Body of pancreas (tissue), 4 donors: ENCODE measurements at regions not wholly inside any gene's neighbourhood (a gene's known extent, or its start where the extent isn't known, plus 50 kb on each side); places are given as distances from the start of the nearest gene placed in this dataset.

Source experiments
- ATAC-seq: fragments of 150-250 bp; one replicate; pipeline ENCODE4 v1.9.1; 2016
- DNase-seq, 4 donors: peaks; one replicate each; pipeline ENCODE4 v3.0.0-alpha.2; 2019
- H3K27ac ChIP-seq, 4 donors: fragments of 200-600 bp; sonication (generic); 1 replicate in 3 of 4; 2 replicates in 1 of 4; pipeline versions ENCODE4 v1.5.1 to v1.6.1; 2016 to 2019; ENCODE audit warnings: mild to moderate bottlenecking in 1 of 4, mixed read lengths in 1 of 4, moderate library complexity in 1 of 4
- H3K27me3 ChIP-seq, 2 donors: fragments of 200-600 bp; sonication (generic); one replicate each; pipeline ENCODE4 v1.6.0; 2016; ENCODE audit warnings: mild to moderate bottlenecking in 1 of 2
- H3K36me3 ChIP-seq, 2 donors: fragments of 200-600 bp; sonication (generic); replicated peaks in 1 of 2; 2 replicates each; pipeline ENCODE4 v1.5.1; 2016; ENCODE audit warnings: low read depth in 2 of 2; ENCODE audit not compliant: insufficient read depth in 1 of 2
- H3K4me1 ChIP-seq: fragments of 200-600 bp; sonication (generic); one replicate; pipeline ENCODE4 v1.6.0; 2016
- H3K4me3 ChIP-seq, 2 donors: fragments of 200-600 bp; sonication (generic); 1 replicate in 1 of 2; 2 replicates in 1 of 2; pipeline ENCODE4 v1.5.1; 2016 to 2019
- H3K9me3 ChIP-seq, 3 donors: fragments of 200-600 bp; sonication (generic); 1 replicate in 2 of 3; 2 replicates in 1 of 3; pipeline ENCODE4 v1.5.1; 2016
- POLR2A ChIP-seq, 3 donors: fragments of 450-650 bp; IDR thresholded peaks; one replicate each; pipeline ENCODE4 v1.6.1; 2016; ENCODE audit warnings: antibody characterized with exemption in 3 of 3, mild to moderate bottlenecking in 2 of 3
- WGBS, 2 donors: methylation state at CpG; one replicate each; pipeline ENCODE4 v1.1.5; 2017; 5-methylcytosine and 5-hydroxymethylcytosine counted together
- intact Hi-C: fragments of 100-400 bp; cut with DNase I; formaldehyde crosslinking; loops from one replicate; pipeline ENCODE4 v1.15.1; 2023
- TF ChIP-seq, protein P1 (sequence below), 7 experiments: fragments of 450-650 bp in 4 of 7; fragments of 200-600 bp in 3 of 7; sonication (generic) in 3 of 7; IDR thresholded peaks; one replicate each; pipeline ENCODE4 v1.5.1; 2016 to 2019; ENCODE audit warnings: antibody characterized with exemption in 7 of 7

DNA sequence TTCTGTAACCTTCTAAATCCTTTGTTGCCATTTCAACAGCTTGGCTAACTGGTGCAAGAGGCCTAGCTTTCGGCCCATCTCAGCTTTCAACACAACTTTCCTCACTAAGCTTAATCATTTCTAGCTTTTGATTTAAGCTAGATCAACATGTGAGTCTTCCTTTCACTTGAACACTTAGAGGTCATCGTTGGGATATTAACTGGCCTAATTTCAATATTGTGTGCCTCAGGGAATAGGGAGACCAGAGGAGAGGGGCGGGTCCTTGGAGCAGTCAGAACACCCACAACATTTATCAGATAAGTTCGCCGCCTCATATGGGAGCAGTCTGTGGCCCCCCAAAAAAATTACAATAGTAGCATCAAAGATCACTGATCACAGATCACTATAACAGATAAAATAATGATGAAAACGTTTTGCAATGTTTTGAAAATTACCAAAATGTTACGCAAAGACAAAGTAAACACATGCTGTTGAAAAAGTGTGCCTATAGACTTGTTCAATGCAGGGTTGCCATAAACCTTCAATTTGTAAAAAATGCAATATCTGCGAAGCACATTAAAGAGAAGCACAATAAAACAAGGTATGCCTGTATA, 66.8 kb upstream of the PCSK1 start:
- WGBS, 2 donors: 80 to 81% methylated on average over 8 of the region's 8 CpGs
- TF ChIP-seq POLR2A (IDR thresholded peaks at IDR 0.05): no peak
- TF ChIP-seq, protein P1, sequence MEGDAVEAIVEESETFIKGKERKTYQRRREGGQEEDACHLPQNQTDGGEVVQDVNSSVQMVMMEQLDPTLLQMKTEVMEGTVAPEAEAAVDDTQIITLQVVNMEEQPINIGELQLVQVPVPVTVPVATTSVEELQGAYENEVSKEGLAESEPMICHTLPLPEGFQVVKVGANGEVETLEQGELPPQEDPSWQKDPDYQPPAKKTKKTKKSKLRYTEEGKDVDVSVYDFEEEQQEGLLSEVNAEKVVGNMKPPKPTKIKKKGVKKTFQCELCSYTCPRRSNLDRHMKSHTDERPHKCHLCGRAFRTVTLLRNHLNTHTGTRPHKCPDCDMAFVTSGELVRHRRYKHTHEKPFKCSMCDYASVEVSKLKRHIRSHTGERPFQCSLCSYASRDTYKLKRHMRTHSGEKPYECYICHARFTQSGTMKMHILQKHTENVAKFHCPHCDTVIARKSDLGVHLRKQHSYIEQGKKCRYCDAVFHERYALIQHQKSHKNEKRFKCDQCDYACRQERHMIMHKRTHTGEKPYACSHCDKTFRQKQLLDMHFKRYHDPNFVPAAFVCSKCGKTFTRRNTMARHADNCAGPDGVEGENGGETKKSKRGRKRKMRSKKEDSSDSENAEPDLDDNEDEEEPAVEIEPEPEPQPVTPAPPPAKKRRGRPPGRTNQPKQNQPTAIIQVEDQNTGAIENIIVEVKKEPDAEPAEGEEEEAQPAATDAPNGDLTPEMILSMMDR (IDR thresholded peaks at IDR 0.05): no peak
- intact Hi-C loops: no loop called here
- ATAC-seq (no peak), DNase-seq (no peak)
- Histone ChIP-seq H3K27ac (no peak overlapping the region), H3K27me3 (no peaks in the 10 kb centered on the region), H3K4me1 (no peaks in the 10 kb centered on the region), H3K36me3 (no peaks in the 10 kb centered on the region), H3K9me3 (no peaks in the 10 kb centered on the region), H3K4me3 (no peak overlapping the region)

DNA sequence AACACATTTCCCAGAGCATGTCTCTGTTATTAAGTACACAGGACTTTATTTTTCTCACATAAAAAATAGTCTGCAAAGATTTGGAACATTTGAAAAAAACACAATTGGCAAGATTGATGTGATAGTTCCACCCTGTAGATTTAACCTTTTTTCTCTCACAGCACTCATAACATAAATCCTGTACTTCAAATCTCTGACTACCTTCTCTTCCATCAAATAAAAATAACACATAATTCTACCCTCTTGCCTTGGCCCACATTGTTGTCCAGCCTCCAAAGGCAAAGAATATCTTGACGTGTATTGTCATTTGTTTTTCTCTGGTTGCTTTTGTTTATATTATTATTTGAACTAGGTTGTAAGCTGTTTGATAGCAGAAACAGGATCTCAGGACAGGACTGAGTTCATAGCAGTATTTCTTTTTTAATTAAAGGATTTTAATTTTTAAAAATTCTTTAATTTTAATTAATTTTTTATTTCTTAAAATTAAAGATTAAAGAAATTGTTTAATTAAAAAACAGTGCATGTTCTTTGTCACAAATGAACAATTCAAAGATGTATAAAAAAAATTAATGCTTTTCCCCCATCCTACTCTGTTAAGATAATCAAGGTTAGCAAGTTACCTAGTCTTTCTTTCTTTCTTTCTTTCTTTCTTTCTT, 69.1 kb upstream of the PCSK1 start:
- no peak for TF ChIP-seq POLR2A (IDR thresholded peaks at IDR 0.05)
- TF ChIP-seq, protein P1 (IDR thresholded peaks at IDR 0.05): no peak
- H3K4me1 ChIP-seq: no peaks in the 10 kb centered on the region
- whole genome bisulfite sequencing, 2 donors: 54 to 73% methylated on average over 1 of the region's 1 CpG
- intact Hi-C loops: no loop called here
- H3K9me3 ChIP-seq: no peaks in the 10 kb centered on the region
- H3K36me3 ChIP-seq: no peaks in the 10 kb centered on the region
- H3K27ac ChIP-seq: no peak overlapping the region
- DNase-seq (no peak), ATAC-seq (no peak)
- H3K27me3 ChIP-seq: no peaks in the 10 kb centered on the region
- H3K4me3 ChIP-seq: no peak overlapping the region

DNA sequence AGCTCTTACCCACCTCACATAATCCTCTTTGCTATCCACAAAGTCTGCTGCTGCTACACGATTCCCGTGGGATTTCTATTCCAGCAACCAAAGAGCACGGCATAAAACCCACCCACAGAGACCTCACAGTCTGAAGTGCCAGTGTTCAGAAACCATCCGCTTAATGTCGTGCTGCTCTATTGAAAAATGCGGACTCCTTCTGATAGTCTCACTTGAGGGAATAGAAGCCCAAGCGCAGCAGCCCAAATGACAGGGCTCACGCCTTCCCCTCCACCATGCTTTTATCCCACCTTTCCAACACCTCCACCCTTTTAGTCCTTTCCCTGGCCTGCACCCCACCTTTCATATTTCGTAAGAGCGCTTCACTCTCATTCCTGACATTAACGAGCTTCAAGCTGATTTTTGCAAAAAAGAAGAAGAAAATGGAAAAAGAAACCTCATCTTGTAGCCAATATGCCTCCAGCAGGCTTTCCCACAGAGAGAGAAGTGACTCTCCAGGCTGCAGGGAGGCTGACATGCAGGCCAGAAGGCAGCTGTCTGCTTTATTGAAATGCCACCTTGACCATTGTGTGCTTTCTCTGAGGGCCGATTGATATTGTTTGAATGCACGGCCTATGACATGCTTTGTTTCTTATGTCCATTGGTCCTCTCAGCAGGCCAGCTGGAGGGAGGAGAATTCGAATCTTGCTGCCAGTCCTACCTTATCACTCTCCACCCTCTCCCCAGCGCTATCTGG, 70.6 kb upstream of the PCSK1 start:
- H3K27ac ChIP-seq: no peak overlapping the region
- H3K4me1 ChIP-seq: no peaks in the 10 kb centered on the region
- ATAC-seq (no peak), DNase-seq (no peak)
- 87 to 89% methylated on average over 15 of the region's 15 CpGs for WGBS, 2 donors
- H3K9me3 ChIP-seq: no peaks in the 10 kb centered on the region
- no peak overlapping the region for H3K4me3 ChIP-seq
- TF ChIP-seq, protein P1 (IDR thresholded peaks at IDR 0.05): no peak
- TF ChIP-seq POLR2A (IDR thresholded peaks at IDR 0.05): no peak
- no peaks in the 10 kb centered on the region for H3K27me3 ChIP-seq
- H3K36me3 ChIP-seq: no peaks in the 10 kb centered on the region
- intact Hi-C loops: no loop called here

DNA sequence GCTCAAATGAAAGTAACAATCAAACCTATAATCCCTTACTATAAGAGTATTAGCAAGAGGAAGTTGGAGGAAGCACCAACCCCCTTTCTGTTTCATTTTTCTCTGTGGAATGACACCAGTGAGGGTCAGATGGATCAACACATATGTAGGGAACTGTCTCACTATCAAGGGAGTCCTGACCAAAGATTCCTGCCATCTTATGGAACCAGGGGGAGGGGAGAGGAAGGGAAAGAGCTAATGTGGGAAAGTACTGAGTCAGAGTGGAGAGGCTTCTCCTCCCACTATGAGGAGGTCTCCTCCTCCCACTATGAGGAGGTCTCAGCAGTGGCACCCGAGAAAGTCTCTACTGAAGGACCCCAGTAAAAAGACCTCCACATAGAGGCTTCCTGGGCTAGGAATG, 73.3 kb upstream of the PCSK1 start:
- H3K4me1 ChIP-seq: no peaks in the 10 kb centered on the region
- ATAC-seq (no peak), DNase-seq (no peak)
- no peaks in the 10 kb centered on the region for H3K27me3 ChIP-seq
- intact Hi-C loops: no loop called here
- H3K4me3 ChIP-seq: no peak overlapping the region
- H3K9me3 ChIP-seq: no peaks in the 10 kb centered on the region
- no peak for TF ChIP-seq POLR2A (IDR thresholded peaks at IDR 0.05)
- TF ChIP-seq, protein P1 (IDR thresholded peaks at IDR 0.05): no peak
- H3K27ac ChIP-seq: no peak overlapping the region
- H3K36me3 ChIP-seq: no peaks in the 10 kb centered on the region
- WGBS, 2 donors: 41 to 100% methylated on average over 1 of the region's 1 CpG
